AG04449 (cell line): ENCODE measurements at regions not wholly inside any gene's neighbourhood (a gene's known extent, or its start where the extent isn't known, plus 50 kb on each side); places are given as distances from the start of the nearest gene placed in this dataset.

Source experiments
- CTCF ChIA-PET: fragments of 350-600 bp; formaldehyde crosslinking; extraction: SDS; loops from one replicate; lab custom pipeline; 2021; ENCODE audit warnings: antibody characterized with exemption; lab: Yijun Ruan, JAX
- POLR2A ChIA-PET: fragments of 400-600, 350-600 bp; formaldehyde crosslinking; extraction: SDS; loops from one replicate; lab custom pipeline; 2020; ENCODE audit warnings: antibody characterized with exemption, inconsistent platforms; lab: Yijun Ruan, JAX
- DNase-seq: peaks from one replicate; pipeline ENCODE4 v3.0.0-alpha.2; 2010; ENCODE audit warnings: low read depth, low spot score
- H3K4me3 ChIP-seq: 2 replicates; pipeline ENCODE4 v1.5.1; 2011; ENCODE audit warnings: low read depth, mild to moderate bottlenecking, control low read depth, low read length
- TF ChIP-seq, protein P1 (sequence below): IDR thresholded peaks from one replicate; pipeline ENCODE4 v1.5.1; 2011; ENCODE audit warnings: mild to moderate bottlenecking, moderate library complexity, low read length, control low read depth, inconsistent platforms; ENCODE audit not compliant: insufficient read depth; ENCODE audit errors: missing control alignments

GRCh38 chr4:178554352-178554751 is 1112.1 kb upstream of the AGA start:
- TF ChIP-seq, protein P1, sequence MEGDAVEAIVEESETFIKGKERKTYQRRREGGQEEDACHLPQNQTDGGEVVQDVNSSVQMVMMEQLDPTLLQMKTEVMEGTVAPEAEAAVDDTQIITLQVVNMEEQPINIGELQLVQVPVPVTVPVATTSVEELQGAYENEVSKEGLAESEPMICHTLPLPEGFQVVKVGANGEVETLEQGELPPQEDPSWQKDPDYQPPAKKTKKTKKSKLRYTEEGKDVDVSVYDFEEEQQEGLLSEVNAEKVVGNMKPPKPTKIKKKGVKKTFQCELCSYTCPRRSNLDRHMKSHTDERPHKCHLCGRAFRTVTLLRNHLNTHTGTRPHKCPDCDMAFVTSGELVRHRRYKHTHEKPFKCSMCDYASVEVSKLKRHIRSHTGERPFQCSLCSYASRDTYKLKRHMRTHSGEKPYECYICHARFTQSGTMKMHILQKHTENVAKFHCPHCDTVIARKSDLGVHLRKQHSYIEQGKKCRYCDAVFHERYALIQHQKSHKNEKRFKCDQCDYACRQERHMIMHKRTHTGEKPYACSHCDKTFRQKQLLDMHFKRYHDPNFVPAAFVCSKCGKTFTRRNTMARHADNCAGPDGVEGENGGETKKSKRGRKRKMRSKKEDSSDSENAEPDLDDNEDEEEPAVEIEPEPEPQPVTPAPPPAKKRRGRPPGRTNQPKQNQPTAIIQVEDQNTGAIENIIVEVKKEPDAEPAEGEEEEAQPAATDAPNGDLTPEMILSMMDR = no peak
- DNase-seq = no peak
- no peak overlapping the region for H3K4me3 ChIP-seq
- POLR2A ChIA-PET = no interaction called here
- CTCF ChIA-PET = no interaction called here

DNA sequence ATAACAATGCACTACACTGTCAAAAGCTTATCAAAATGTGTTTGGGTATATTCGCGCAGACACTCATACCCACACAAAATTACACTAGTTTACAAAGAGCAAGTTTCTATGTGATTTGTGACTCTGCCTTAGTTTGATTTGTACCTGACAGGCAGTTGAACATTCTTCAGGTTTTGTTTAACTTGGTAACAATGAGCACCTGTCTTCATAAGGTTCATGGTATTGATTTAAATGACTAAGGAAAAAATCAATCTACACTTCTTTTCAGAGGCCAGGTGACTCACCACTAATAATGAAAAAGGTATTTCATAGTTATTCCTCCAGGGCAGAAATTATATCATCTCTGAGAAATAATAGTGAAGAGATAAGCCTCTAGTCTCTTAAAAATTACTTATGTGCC is 1114.6 kb upstream of the AGA start:
- no peak for DNase-seq
- H3K4me3 ChIP-seq = no peak overlapping the region
- ChIA-PET POLR2A (no interaction called here), CTCF (no interaction called here)
- TF ChIP-seq, protein P1 = no peak

- ChIA-PET CTCF (no interaction called here), POLR2A (no interaction called here)
- TF ChIP-seq, protein P1 = no peak
- no peak for DNase-seq
- no peak overlapping the region for H3K4me3 ChIP-seq
Observed at GRCh38 chr4:178577933-178578332, 1135.7 kb upstream of the AGA start.

DNA sequence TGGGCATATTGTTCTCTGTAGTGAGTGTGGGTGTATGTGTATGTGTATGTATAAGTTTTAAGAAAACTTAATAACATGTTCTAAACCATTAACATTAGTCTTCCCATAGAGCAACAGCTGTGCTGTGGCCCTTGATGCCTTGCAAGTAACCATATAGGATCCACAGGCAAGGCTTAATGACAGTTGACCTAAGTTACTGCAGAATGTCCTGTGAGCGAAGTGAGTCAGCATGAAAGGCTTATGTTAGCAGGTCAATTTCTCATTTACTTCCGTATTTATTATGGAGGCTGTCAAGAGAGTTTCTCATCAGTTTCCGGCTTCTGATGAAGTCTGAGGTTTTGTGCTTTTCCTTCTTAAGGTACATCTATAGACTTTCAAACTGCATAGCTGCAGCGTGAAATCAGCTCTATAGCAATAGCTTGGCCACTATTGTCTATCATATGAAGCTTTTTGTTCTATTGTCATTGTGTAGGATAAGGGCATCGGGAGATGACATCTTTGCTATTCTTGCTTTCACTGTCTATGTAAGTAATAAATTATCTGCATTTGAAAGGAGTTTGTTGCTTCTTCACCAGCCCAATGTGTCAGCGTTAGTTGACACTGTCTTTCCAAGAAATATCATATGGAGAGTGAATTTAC is 1153.4 kb upstream of the AGA start:
- POLR2A ChIA-PET = no interaction called here
- no peak for DNase-seq
- no peak overlapping the region for H3K4me3 ChIP-seq
- TF ChIP-seq, protein P1 = no peak
- CTCF ChIA-PET = no interaction called here

GRCh38 chr4:178598672-178599071 is 1156.4 kb upstream of the AGA start:
- POLR2A ChIA-PET = no interaction called here
- DNase-seq = no peak
- no peak overlapping the region for H3K4me3 ChIP-seq
- CTCF ChIA-PET = no interaction called here
- TF ChIP-seq, protein P1 = no peak

- CTCF ChIA-PET = no interaction called here
- no peak for DNase-seq
- POLR2A ChIA-PET = no interaction called here
- H3K4me3 ChIP-seq = no peak overlapping the region
- TF ChIP-seq, protein P1 = no peak
Observed at GRCh38 chr4:178599521-178599920, 1157.3 kb upstream of the AGA start.
